ENCODE measurements at regions not wholly inside any gene's neighbourhood (a gene's known extent, or its start where the extent isn't known, plus 50 kb on each side); places are given as distances from the start of the nearest gene placed in this dataset.

GRCh38 chr6:14796974-14797762 is 448.7 kb upstream of the JARID2 start:
- H2BK15ac ChIP-seq (ENCODE audit: low read length), result no peak overlapping the region
- no CpG with 5 or more reads among the region's 2 CpGs for WGBS, 2 donors (ENCODE audit: extremely low coverage in 2 of 2, insufficient read length in 2 of 2, insufficient replicate concordance in 1 of 2)
- no peak overlapping the region for H2BK120ac ChIP-seq (ENCODE audit: low read depth, low read length)
- no peak overlapping the region for H3K4me2 ChIP-seq (ENCODE audit: insufficient read depth, low read length, poor library complexity, severe bottlenecking)
- H3K9ac ChIP-seq (ENCODE audit: low read depth, low read length, poor library complexity), result no peak overlapping the region
- H3K14ac ChIP-seq (ENCODE audit: low read length), result no peak overlapping the region
- H2AK5ac ChIP-seq (ENCODE audit: low read depth, low read length), result no peak overlapping the region
- H3K9me3 ChIP-seq (replicated peaks in 1 of 2; ENCODE audit: control insufficient read depth in 2 of 2, insufficient read depth in 1 of 2, low read depth in 1 of 2, low read length in 2 of 2), result peaks cover 0 to 4% of the 10 kb centered on the region in 2 donors
- H4K91ac ChIP-seq (ENCODE audit: low read depth, low read length, poor library complexity), result no peak overlapping the region
- H3K79me1 ChIP-seq (ENCODE audit: low read depth, low read length), result no peaks in the 10 kb centered on the region
- no peak overlapping the region for H3K23ac ChIP-seq (ENCODE audit: low read depth, low read length, poor library complexity)
- no peak overlapping the region for H2BK12ac ChIP-seq (ENCODE audit: low read length)
- no peak overlapping the region for H3K4ac ChIP-seq (ENCODE audit: low read length)
- DNase-seq (ENCODE audit: low spot score), result no peak
- no peak overlapping the region for H3K18ac ChIP-seq (ENCODE audit: low read length)
- peaks cover 4 to 7% of the 10 kb centered on the region in 2 donors for H3K4me1 ChIP-seq (ENCODE audit: control insufficient read depth in 2 of 2, insufficient read depth in 1 of 2, low read depth in 1 of 2, low read length in 2 of 2)
- no peaks in the 10 kb centered on the region for H3K27me3 ChIP-seq (ENCODE audit: control insufficient read depth in 3 of 3, insufficient read depth in 3 of 3, low read depth in 1 of 3, low read length in 3 of 3)
- no peak overlapping the region for H3K4me3 ChIP-seq (ENCODE audit: low read length in 2 of 2)
- no peak overlapping the region for H2AFZ ChIP-seq (ENCODE audit: low read length)
- no peaks in the 10 kb centered on the region for H3K36me3 ChIP-seq (replicated peaks in 1 of 2; ENCODE audit: control insufficient read depth in 2 of 2, insufficient read depth in 2 of 2, low read length in 2 of 2)
- no peak overlapping the region for H3K27ac ChIP-seq (replicated peaks; ENCODE audit: low read length)
- no peak overlapping the region for H2BK5ac ChIP-seq (ENCODE audit: low read length)
- no peak overlapping the region for H4K8ac ChIP-seq (ENCODE audit: low read depth, low read length)

GRCh38 chr6:14797875-14798593 is 447.8 kb upstream of the JARID2 start:
- Histone ChIP-seq H2AK5ac (ENCODE audit: low read depth, low read length) (peak overlapping the region; percentile 67), H2BK15ac (ENCODE audit: low read length) (peak overlapping the region; percentile 46), H3K4me1 (ENCODE audit: control insufficient read depth in 2 of 2, insufficient read depth in 1 of 2, low read depth in 1 of 2, low read length in 2 of 2) (peaks cover 3 to 9% of the 10 kb centered on the region in 2 donors), H3K4me3 (ENCODE audit: low read length in 2 of 2) (no peak overlapping the region), H3K27ac (replicated peaks; ENCODE audit: low read length) (no peak overlapping the region), H4K8ac (ENCODE audit: low read depth, low read length) (peak overlapping the region; percentile 45), H2BK120ac (ENCODE audit: low read depth, low read length) (peak overlapping the region; percentile 66), H3K27me3 (ENCODE audit: control insufficient read depth in 3 of 3, insufficient read depth in 3 of 3, low read depth in 1 of 3, low read length in 3 of 3) (no peaks in the 10 kb centered on the region), H4K91ac (ENCODE audit: low read depth, low read length, poor library complexity) (no peak overlapping the region), H3K36me3 (replicated peaks in 1 of 2; ENCODE audit: control insufficient read depth in 2 of 2, insufficient read depth in 2 of 2, low read length in 2 of 2) (no peaks in the 10 kb centered on the region), H3K23ac (ENCODE audit: low read depth, low read length, poor library complexity) (no peak overlapping the region), H3K4ac (ENCODE audit: low read length) (no peak overlapping the region), H3K9me3 (replicated peaks in 1 of 2; ENCODE audit: control insufficient read depth in 2 of 2, insufficient read depth in 1 of 2, low read depth in 1 of 2, low read length in 2 of 2) (peaks cover 0 to 4% of the 10 kb centered on the region in 2 donors), H3K79me1 (ENCODE audit: low read depth, low read length) (no peaks in the 10 kb centered on the region), H2BK12ac (ENCODE audit: low read length) (no peak overlapping the region), H3K18ac (ENCODE audit: low read length) (peak overlapping the region; percentile 89), H3K4me2 (ENCODE audit: insufficient read depth, low read length, poor library complexity, severe bottlenecking) (no peak overlapping the region), H2BK5ac (ENCODE audit: low read length) (peak overlapping the region; percentile 25), H3K14ac (ENCODE audit: low read length) (no peak overlapping the region), H3K9ac (ENCODE audit: low read depth, low read length, poor library complexity) (no peak overlapping the region), H2AFZ (ENCODE audit: low read length) (peak overlapping the region; percentile 40)
- DNase-seq (ENCODE audit: low spot score), result no peak

- H3K4me2 ChIP-seq (ENCODE audit: insufficient read depth, low read length, poor library complexity, severe bottlenecking), result no peak overlapping the region
- H4K91ac ChIP-seq (ENCODE audit: low read depth, low read length, poor library complexity), result no peak overlapping the region
- H2BK5ac ChIP-seq (ENCODE audit: low read length), result peak overlapping the region; percentile 25
- H3K27me3 ChIP-seq (ENCODE audit: control insufficient read depth in 3 of 3, insufficient read depth in 3 of 3, low read depth in 1 of 3, low read length in 3 of 3), result no peaks in the 10 kb centered on the region
- no peak overlapping the region for H3K27ac ChIP-seq (replicated peaks; ENCODE audit: low read length)
- no peak overlapping the region for H3K23ac ChIP-seq (ENCODE audit: low read depth, low read length, poor library complexity)
- peak overlapping the region; percentile 66 for H2BK120ac ChIP-seq (ENCODE audit: low read depth, low read length)
- H4K8ac ChIP-seq (ENCODE audit: low read depth, low read length), result peak overlapping the region; percentile 45
- no peak for DNase-seq (ENCODE audit: low spot score)
- H3K79me1 ChIP-seq (ENCODE audit: low read depth, low read length), result no peaks in the 10 kb centered on the region
- H3K14ac ChIP-seq (ENCODE audit: low read length), result no peak overlapping the region
- no peak overlapping the region for H3K4me3 ChIP-seq (ENCODE audit: low read length in 2 of 2)
- peaks cover 3 to 9% of the 10 kb centered on the region in 2 donors for H3K4me1 ChIP-seq (ENCODE audit: control insufficient read depth in 2 of 2, insufficient read depth in 1 of 2, low read depth in 1 of 2, low read length in 2 of 2)
- H2BK12ac ChIP-seq (ENCODE audit: low read length), result no peak overlapping the region
- no peak overlapping the region for H3K4ac ChIP-seq (ENCODE audit: low read length)
- no peak overlapping the region for H3K9ac ChIP-seq (ENCODE audit: low read depth, low read length, poor library complexity)
- H2AK5ac ChIP-seq (ENCODE audit: low read depth, low read length), result peak overlapping the region; percentile 67
- H3K36me3 ChIP-seq (replicated peaks in 1 of 2; ENCODE audit: control insufficient read depth in 2 of 2, insufficient read depth in 2 of 2, low read length in 2 of 2), result no peaks in the 10 kb centered on the region
- peaks cover 0 to 2% of the 10 kb centered on the region in 2 donors for H3K9me3 ChIP-seq (replicated peaks in 1 of 2; ENCODE audit: control insufficient read depth in 2 of 2, insufficient read depth in 1 of 2, low read depth in 1 of 2, low read length in 2 of 2)
- no CpG with 5 or more reads among the region's 4 CpGs for WGBS, 2 donors (ENCODE audit: extremely low coverage in 2 of 2, insufficient read length in 2 of 2, insufficient replicate concordance in 1 of 2)
- peak overlapping the region; percentile 89 for H3K18ac ChIP-seq (ENCODE audit: low read length)
- peak overlapping the region; percentile 46 for H2BK15ac ChIP-seq (ENCODE audit: low read length)
- peak overlapping the region; percentile 40 for H2AFZ ChIP-seq (ENCODE audit: low read length)
These were observed 447.3 kb upstream of the JARID2 start for GRCh38 chr6:14798594-14798982.

DNA sequence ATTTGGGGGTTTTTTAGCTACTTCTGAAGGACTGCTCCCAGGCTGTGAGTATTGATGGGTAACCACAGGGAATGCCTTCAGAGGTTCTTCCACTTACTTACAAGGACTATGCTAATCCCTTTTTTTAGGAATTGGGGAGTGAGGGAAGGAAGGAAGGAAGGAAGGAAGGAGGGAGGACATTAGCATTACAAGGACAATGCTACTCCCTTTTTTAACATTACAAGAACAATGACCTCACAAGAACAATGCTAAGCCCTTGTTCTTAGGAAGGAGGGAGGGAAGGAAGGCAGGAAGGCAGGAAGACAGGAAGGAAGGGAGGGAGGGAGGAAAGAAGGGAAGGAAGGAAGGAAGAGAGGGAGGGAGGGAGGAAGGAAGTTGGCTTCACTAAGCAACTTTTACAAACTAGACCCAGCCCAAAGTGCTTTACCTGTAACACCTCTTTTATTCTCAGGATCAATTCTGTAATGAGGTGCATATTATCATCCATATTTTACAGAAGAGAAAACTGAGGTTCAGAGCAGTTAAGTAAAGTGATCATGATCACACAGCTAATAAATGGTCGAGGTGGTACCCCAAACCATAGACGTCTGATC is 446.8 kb upstream of the JARID2 start:
- Histone ChIP-seq H2BK5ac (ENCODE audit: low read length) (peak overlapping the region; percentile 25), H2AK5ac (ENCODE audit: low read depth, low read length) (peak overlapping the region; percentile 67), H3K79me1 (ENCODE audit: low read depth, low read length) (no peaks in the 10 kb centered on the region), H2AFZ (ENCODE audit: low read length) (peak overlapping the region; percentile 40), H3K18ac (ENCODE audit: low read length) (no peak overlapping the region), H3K14ac (ENCODE audit: low read length) (no peak overlapping the region), H2BK120ac (ENCODE audit: low read depth, low read length) (no peak overlapping the region), H4K8ac (ENCODE audit: low read depth, low read length) (no peak overlapping the region), H3K9me3 (replicated peaks in 1 of 2; ENCODE audit: control insufficient read depth in 2 of 2, insufficient read depth in 1 of 2, low read depth in 1 of 2, low read length in 2 of 2) (no peaks in the 10 kb centered on the region), H2BK15ac (ENCODE audit: low read length) (no peak overlapping the region), H3K27ac (replicated peaks; ENCODE audit: low read length) (no peak overlapping the region), H3K36me3 (replicated peaks in 1 of 2; ENCODE audit: control insufficient read depth in 2 of 2, insufficient read depth in 2 of 2, low read length in 2 of 2) (no peaks in the 10 kb centered on the region), H3K27me3 (ENCODE audit: control insufficient read depth in 3 of 3, insufficient read depth in 3 of 3, low read depth in 1 of 3, low read length in 3 of 3) (no peaks in the 10 kb centered on the region), H3K4me3 (ENCODE audit: low read length in 2 of 2) (no peak overlapping the region), H4K91ac (ENCODE audit: low read depth, low read length, poor library complexity) (no peak overlapping the region), H3K4ac (ENCODE audit: low read length) (no peak overlapping the region), H3K23ac (ENCODE audit: low read depth, low read length, poor library complexity) (no peak overlapping the region), H3K9ac (ENCODE audit: low read depth, low read length, poor library complexity) (no peak overlapping the region), H3K4me1 (ENCODE audit: control insufficient read depth in 2 of 2, insufficient read depth in 1 of 2, low read depth in 1 of 2, low read length in 2 of 2) (peaks cover 3 to 9% of the 10 kb centered on the region in 2 donors), H3K4me2 (ENCODE audit: insufficient read depth, low read length, poor library complexity, severe bottlenecking) (no peak overlapping the region), H2BK12ac (ENCODE audit: low read length) (no peak overlapping the region)
- DNase-seq (ENCODE audit: low spot score), result no peak
- no CpG with 5 or more reads among the region's 2 CpGs for WGBS, 2 donors (ENCODE audit: extremely low coverage in 2 of 2, insufficient read length in 2 of 2, insufficient replicate concordance in 1 of 2)
